Activated CD8-positive, alpha-beta memory T cell treated with anti-CD3 and anti-CD28 coated beads for 1 hour (primary cell): ENCODE measurements at regions not wholly inside any gene's neighbourhood (a gene's known extent, or its start where the extent isn't known, plus 50 kb on each side); places are given as distances from the start of the nearest gene placed in this dataset.

ENCODE experiments used
- DNase-seq, 2 donors: peaks; one replicate each; pipeline ENCODE4 v3.0.0-alpha.2; 2020; ENCODE audit warnings: low read depth in 1 of 2; ENCODE audit errors: extremely low read depth in 1 of 2

- no peak for DNase-seq
These were observed 244.2 kb downstream of the BCOR start for GRCh38 chrX:39853417-39854030.

GRCh38 chrX:39854772-39855747 lies 242.7 kb downstream of the BCOR start:
- DNase-seq = peak; percentile 24 to 50

DNA sequence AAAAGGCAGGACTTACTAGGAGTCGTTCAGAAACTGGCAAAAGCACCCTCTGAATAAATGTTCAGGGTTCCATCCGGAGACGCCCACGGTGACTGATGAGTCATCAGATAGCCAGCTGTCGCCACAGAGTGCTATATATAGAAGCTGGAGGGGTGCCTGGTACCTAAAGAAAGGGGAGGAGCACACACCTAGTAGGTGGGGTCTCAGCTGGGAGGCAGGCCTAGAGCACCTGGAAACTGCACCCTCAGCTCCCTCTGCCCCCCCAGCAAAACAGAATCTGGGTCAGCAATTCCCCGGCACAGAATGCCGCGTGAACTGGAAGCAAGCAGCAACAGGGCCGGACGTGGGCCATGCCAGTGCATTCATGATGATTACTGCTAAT lies 242.0 kb downstream of the BCOR start:
- DNase-seq = peak; percentile 47 to 58

- no peak for DNase-seq
These were observed 241.2 kb downstream of the BCOR start for GRCh38 chrX:39856472-39857121.

GRCh38 chrX:39857780-39858179 lies 240.0 kb downstream of the BCOR start:
- DNase-seq = no peak

- peak; percentile 51 to 57 for DNase-seq
These were observed 237.5 kb downstream of the BCOR start for GRCh38 chrX:39859991-39860861.

DNA sequence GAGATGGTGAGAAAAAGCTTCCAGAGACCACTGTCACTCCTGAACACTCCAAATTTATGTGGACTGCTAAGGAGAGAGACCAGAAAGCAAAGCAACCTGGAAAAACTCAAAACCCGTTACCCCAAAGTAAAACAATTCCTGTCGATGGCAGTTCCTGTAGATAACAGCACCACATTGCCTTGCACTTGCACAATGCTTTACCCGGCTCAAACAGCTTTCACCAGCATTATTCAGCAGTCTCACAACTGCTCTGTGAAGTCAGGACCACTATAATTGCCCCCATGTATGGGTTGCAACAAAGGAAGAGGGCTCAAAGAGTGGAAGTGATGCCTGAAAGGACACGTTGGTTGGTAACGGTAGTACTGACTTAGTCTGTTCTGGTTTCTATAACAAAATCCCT lies 234.8 kb downstream of the BCOR start:
- no peak for DNase-seq

- DNase-seq = no peak
These were observed 231.5 kb downstream of the BCOR start for GRCh38 chrX:39866229-39866628.

DNA sequence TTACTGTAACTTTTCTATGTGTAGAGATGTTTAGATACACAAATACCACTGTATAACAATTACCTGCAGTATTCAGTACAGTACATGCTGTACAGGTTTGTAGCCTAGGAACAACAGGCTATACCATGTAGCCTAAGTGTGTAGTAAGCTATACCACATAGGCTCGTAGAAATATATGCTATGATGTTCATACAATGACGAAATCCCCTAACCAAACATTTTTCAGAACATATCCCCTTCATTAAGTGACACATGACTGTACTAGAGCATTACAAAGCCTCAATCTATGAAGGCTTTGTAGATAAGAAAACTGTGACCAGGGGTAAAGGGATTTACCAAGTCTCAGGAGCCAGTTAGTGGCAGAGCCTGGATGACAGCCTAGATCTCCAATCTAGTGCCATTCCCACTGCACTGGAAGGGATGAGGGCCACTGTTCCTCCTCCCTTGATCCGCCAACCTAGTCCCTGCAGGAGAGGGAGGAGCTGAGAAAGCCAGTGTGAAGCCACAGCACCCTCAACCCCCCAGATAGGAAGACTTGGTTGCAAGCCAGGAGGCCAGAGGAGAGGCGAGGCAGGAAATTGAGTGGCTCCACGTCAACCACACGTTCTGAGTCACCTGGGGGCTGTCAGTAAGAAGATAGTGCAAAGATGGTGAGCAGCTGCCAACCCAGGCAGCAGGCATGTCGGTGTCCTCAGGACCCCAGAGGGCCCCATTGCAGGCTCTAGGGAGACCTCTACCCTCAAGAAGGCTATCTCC lies 227.7 kb downstream of the BCOR start:
- DNase-seq = peak; percentile 45 to 52

DNA sequence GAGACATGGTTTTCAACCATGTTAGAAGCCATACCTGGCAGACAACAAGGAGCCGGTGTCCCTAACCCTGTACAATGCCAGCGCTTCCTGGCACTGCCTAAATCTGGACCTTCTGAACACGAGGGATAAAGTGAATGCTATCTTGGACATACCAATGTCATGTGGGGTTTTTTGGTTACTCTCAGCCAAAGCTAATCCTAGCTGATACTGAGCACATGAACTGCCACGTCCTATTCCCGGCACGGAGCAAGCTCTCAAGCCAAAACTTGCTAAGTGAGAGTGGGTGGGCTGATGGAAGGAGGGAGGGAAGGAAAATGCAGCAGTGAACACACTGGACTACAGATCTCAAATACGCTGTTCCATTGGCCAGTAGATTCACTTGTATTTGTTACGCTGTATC lies 226.1 kb downstream of the BCOR start:
- no peak for DNase-seq

- DNase-seq = no peak
These were observed 224.6 kb downstream of the BCOR start for GRCh38 chrX:39873117-39873516.

DNA sequence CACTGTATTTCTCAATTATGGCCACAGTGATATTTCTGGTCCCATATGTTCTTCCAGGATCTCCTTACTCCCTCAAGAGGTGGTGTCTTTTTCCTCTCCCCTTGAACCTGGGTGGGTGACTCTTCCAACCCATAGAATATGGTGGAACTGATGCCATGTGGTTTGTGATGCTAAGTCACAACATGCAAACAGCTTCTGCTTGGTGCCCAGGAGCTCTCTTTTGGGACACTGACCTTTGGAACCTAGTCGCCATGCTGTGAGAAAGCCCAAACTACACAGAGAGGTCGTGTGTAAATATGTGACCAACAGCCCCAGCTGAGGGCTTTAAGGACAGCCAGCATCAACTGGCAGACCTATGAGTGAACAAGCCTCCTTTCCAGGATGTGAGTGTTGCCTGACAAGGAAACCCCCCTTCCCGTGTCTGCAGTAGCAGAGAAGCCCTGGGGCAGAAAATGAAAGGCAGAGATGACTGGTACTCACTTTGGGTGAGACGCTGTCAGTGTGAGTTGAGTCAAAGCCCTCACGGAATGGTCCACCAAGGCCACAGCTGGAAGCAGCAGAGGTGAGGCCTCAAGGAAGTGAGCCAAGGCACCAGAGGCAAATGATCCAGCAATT lies 223.4 kb downstream of the BCOR start:
- DNase-seq = no peak

- no peak for DNase-seq
These were observed 221.7 kb downstream of the BCOR start for GRCh38 chrX:39875834-39876628.

DNA sequence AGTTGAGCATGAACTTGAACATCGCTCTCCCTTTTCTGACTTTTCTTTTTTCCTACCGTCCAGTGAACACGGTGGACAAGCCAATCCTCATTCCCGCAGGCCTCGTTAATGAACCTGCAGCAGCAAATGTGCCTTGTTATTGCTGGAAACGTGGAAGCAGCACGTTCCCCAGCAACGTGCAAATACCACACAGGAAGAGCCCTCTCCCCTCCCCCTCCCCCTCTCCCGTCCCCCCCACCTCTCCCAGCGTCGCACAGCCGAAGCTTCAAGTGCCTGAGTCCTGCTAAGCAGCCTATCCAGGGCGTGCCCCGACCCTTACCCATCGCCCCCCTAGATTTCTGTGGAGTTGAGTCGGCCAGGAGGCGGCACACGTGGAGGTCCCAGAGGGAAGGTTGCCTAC lies 219.9 kb downstream of the BCOR start:
- no peak for DNase-seq

DNA sequence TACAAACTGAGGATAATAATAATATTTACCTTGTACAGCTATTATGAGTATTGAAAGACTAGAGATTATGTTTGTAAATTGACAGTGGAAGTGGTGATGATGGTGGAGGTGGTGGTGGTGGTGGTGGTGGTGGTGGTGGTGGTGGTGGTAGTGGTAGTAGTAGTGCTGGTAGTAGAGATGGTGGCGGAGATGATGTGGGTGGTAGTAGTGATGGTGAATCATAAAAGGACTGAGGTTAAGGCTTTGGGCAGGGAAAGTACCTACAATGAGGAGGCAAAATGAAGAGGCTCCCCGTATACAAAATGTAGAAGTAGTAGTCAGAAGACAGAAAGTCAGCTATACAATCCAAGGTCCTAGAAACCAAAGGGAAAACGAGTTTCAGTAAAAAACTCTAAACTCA lies 214.1 kb downstream of the BCOR start:
- no peak for DNase-seq

GRCh38 chrX:39886282-39886681 lies 211.5 kb downstream of the BCOR start:
- no peak for DNase-seq

DNA sequence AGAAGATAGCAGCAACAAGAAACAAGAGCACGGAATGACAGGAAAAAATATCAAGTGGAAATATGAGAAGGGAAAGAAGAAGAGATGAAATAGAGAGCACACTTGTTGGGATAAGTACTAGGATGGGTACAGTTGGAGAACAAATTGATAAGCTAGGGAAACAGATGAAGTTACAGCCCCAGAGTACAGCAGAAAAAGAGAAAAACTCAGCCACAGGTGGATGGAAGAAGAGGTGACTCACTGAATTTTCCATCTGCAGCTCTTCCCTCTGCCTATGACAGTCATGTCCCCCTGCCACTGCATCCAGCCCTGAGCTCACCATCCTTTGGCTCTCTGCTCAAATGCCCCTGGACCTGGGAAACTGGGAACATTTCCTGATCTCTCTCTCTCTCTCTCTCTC lies 209.0 kb downstream of the BCOR start:
- DNase-seq = no peak

- no peak for DNase-seq
These were observed 208.1 kb downstream of the BCOR start for GRCh38 chrX:39889704-39890103.

GRCh38 chrX:39890807-39891206 lies 207.0 kb downstream of the BCOR start:
- no peak for DNase-seq
